ENCODE measurements at regions not wholly inside any gene's neighbourhood (a gene's known extent, or its start where the extent isn't known, plus 50 kb on each side); places are given as distances from the start of the nearest gene placed in this dataset.

DNA sequence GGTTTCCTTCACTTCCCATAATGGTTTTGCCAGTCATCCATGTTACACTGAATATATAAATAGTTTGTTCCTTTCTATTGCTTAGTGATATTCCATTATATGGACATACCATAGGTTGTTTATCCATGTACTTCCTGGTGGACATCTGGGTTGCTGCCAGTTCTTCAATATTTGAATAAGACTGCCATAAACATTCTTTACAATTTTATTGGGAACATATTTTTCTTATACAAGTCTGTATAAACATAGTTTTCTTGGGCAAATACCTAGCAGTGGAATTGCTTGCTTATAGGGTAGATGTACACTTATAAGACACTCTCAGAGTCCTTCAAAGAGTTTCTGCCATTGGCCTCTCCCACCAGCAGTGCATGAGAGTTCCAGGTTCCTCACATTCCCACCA, 231.4 kb downstream of the OPA1 start:
- Histone ChIP-seq H3K4me3 (ENCODE audit: low read length) (no peak overlapping the region), H3K27me3 (ENCODE audit: insufficient read depth, low read length) (peaks cover 7% of the 10 kb centered on the region; the same call in 1 of the 2 replicates)

GRCh38 chr3:193825617-193826016, 232.6 kb downstream of the OPA1 start:
- no peak overlapping the region for H3K27ac ChIP-seq (ENCODE audit: low read length)
- H3K4me1 ChIP-seq (ENCODE audit: insufficient read depth, low read length): peaks cover 19% of the 10 kb centered on the region; the same call in 1 of the 2 replicates
- H3K4me3 ChIP-seq (ENCODE audit: low read length): no peak overlapping the region
- H3K27me3 ChIP-seq (ENCODE audit: insufficient read depth, low read length): peaks cover 7% of the 10 kb centered on the region; the same call in 1 of the 2 replicates
- no peaks in the 10 kb centered on the region for H3K9me3 ChIP-seq (ENCODE audit: insufficient read depth, low read depth, low read length)
- no peaks in the 10 kb centered on the region for H3K36me3 ChIP-seq (ENCODE audit: insufficient read depth, low read depth, low read length)
- H3K9ac ChIP-seq (ENCODE audit: low read depth, low read length): no peak overlapping the region

More for the DNA sequence above, 231.4 kb downstream of the OPA1 start:
- Histone ChIP-seq H3K9ac (ENCODE audit: low read depth, low read length) (no peak overlapping the region), H3K9me3 (ENCODE audit: insufficient read depth, low read depth, low read length) (no peaks in the 10 kb centered on the region), H3K36me3 (ENCODE audit: insufficient read depth, low read depth, low read length) (no peaks in the 10 kb centered on the region), H3K4me1 (ENCODE audit: insufficient read depth, low read length) (peaks cover 26% of the 10 kb centered on the region; the same call in 1 of the 2 replicates), H3K27ac (ENCODE audit: low read length) (no peak overlapping the region)

DNA sequence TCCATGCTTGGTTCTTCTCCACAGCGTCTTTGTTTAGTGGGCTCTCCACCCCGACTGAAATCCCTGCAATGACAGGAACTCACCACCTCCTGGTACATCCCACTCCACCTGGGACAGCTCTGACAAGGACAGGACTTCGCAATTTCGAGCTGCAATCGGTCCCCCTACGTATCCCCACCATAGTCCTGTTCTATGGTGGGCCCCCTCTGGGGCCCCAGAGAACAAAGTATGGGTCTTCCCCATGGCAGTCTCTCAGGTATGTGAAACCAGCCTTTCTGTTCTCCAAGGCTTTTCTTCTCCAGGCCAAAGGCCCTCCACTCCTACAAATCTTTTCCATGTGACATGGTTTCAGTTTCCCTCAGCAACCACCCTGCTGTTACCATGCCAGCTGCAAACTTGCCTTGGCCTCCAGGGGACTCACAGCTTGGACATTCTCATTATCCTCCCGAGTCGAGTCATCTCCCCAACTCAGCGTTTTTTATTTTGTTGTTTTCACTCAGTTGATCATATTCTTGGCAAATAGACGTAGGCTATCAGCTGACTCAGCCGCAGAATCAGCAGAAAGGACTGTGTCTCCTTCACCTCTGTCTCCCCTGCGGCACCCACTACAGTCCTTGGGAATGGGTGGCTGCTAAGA, 233.3 kb downstream of the OPA1 start:
- Histone ChIP-seq H3K4me1 (ENCODE audit: insufficient read depth, low read length) (peaks cover 18% of the 10 kb centered on the region; the same call in 1 of the 2 replicates), H3K9me3 (ENCODE audit: insufficient read depth, low read depth, low read length) (no peaks in the 10 kb centered on the region), H3K9ac (ENCODE audit: low read depth, low read length) (no peak overlapping the region), H3K4me3 (ENCODE audit: low read length) (no peak overlapping the region), H3K36me3 (ENCODE audit: insufficient read depth, low read depth, low read length) (no peaks in the 10 kb centered on the region), H3K27me3 (ENCODE audit: insufficient read depth, low read length) (peaks cover 7% of the 10 kb centered on the region; the same call in 1 of the 2 replicates), H3K27ac (ENCODE audit: low read length) (no peak overlapping the region)

DNA sequence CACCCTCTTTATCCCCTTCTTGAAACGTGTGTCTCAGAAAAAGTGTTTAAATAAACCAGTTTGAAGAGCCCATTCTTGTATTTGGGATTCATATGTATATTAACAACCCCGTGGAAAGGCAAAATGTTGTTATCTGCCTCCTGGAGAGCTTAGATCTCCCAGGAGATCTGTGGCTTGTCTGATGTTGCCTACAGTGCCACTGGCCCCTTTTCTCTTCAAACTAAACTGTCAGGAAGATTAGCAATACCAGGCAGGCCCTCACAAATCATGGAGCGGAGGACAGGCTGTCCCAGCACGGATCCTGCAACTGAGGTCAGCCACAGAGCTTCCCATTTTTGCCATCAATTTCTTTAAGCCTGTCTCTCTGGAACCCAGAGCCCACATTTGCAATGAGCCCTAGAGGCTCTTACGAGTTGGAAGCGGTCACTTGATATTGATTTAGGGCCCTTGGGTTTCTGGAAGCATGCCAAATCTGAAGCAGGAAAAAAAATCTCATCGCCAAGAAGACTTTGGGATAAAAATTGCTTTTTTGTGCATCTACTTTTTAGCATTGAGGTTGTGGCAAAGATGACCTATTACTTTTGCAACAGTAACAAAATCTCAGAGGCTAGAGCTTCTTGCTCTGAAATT, 234.1 kb downstream of the OPA1 start:
- Histone ChIP-seq H3K27ac (ENCODE audit: low read length) (no peak overlapping the region), H3K9me3 (ENCODE audit: insufficient read depth, low read depth, low read length) (no peaks in the 10 kb centered on the region), H3K36me3 (ENCODE audit: insufficient read depth, low read depth, low read length) (no peaks in the 10 kb centered on the region), H3K9ac (ENCODE audit: low read depth, low read length) (no peak overlapping the region), H3K27me3 (ENCODE audit: insufficient read depth, low read length) (peaks cover 7% of the 10 kb centered on the region; the same call in 1 of the 2 replicates), H3K4me1 (ENCODE audit: insufficient read depth, low read length) (peaks cover 14% of the 10 kb centered on the region; the same call in 1 of the 2 replicates), H3K4me3 (ENCODE audit: low read length) (no peak overlapping the region)

DNA sequence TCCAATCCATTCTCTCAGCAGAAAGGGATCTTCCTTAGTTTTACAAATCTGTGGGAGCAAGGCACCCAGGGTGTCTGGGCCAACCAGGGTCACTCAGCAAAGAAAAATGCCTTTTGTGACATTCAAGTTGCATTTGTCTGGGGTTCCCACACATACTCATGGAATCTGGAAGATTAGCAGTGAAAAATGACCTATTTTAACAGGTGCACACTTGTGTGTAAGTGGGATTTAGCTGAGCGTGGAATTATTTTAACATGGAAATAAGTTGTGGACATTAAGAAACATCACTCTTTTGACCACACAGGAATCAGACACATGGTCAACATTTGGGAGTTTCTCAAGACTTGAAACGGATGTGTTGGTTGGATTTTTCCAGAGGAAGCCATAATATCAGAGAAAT, 234.9 kb downstream of the OPA1 start:
- H3K27ac ChIP-seq (ENCODE audit: low read length): no peak overlapping the region
- no peaks in the 10 kb centered on the region for H3K36me3 ChIP-seq (ENCODE audit: insufficient read depth, low read depth, low read length)
- H3K4me3 ChIP-seq (ENCODE audit: low read length): no peak overlapping the region
- no peak overlapping the region for H3K9ac ChIP-seq (ENCODE audit: low read depth, low read length)
- peaks cover 7% of the 10 kb centered on the region; the same call in 1 of the 2 replicates for H3K27me3 ChIP-seq (ENCODE audit: insufficient read depth, low read length)
- H3K9me3 ChIP-seq (ENCODE audit: insufficient read depth, low read depth, low read length): no peaks in the 10 kb centered on the region
- peaks cover 14% of the 10 kb centered on the region; the same call in 1 of the 2 replicates for H3K4me1 ChIP-seq (ENCODE audit: insufficient read depth, low read length)

- H3K9me3 ChIP-seq (ENCODE audit: insufficient read depth, low read depth, low read length): no peaks in the 10 kb centered on the region
- H3K27ac ChIP-seq (ENCODE audit: low read length): no peak overlapping the region
- H3K27me3 ChIP-seq (ENCODE audit: insufficient read depth, low read length): peaks cover 7% of the 10 kb centered on the region; the same call in 1 of the 2 replicates
- H3K36me3 ChIP-seq (ENCODE audit: insufficient read depth, low read depth, low read length): no peaks in the 10 kb centered on the region
- no peak overlapping the region for H3K9ac ChIP-seq (ENCODE audit: low read depth, low read length)
- H3K4me1 ChIP-seq (ENCODE audit: insufficient read depth, low read length): peaks cover 14% of the 10 kb centered on the region; the same call in 1 of the 2 replicates
- H3K4me3 ChIP-seq (ENCODE audit: low read length): no peak overlapping the region
Observed at GRCh38 chr3:193828477-193828876, 235.5 kb downstream of the OPA1 start.

DNA sequence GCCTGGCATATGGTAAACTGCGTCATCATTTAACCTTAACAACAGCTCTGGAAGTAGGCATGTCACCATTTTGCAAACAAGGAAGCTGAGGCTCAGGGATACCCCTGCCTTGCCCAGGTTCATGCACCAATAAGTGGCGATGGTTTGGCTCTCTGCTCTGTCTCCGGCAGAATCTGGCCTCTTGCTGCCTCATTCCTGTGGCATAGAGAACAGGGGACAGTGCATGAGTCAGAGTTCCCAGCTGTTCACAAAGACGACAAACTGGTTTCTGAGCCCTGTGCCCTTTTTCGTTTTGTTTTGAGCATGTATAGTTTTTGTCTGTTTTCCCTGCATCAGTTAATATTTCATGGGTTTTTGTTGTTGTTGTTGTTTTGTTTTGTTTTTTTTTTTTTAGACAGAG, 236.8 kb downstream of the OPA1 start:
- Histone ChIP-seq H3K36me3 (ENCODE audit: insufficient read depth, low read depth, low read length) (no peaks in the 10 kb centered on the region), H3K4me1 (ENCODE audit: insufficient read depth, low read length) (peaks cover 14% of the 10 kb centered on the region; the same call in 1 of the 2 replicates), H3K9me3 (ENCODE audit: insufficient read depth, low read depth, low read length) (no peaks in the 10 kb centered on the region), H3K9ac (ENCODE audit: low read depth, low read length) (no peak overlapping the region), H3K27me3 (ENCODE audit: insufficient read depth, low read length) (peaks cover 7% of the 10 kb centered on the region; the same call in 1 of the 2 replicates), H3K4me3 (ENCODE audit: low read length) (no peak overlapping the region), H3K27ac (ENCODE audit: low read length) (no peak overlapping the region)

GRCh38 chr3:193830791-193831191, 237.8 kb downstream of the OPA1 start:
- Histone ChIP-seq H3K27me3 (ENCODE audit: insufficient read depth, low read length) (peaks cover 4% of the 10 kb centered on the region; the same call in 1 of the 2 replicates), H3K9me3 (ENCODE audit: insufficient read depth, low read depth, low read length) (no peaks in the 10 kb centered on the region), H3K4me1 (ENCODE audit: insufficient read depth, low read length) (peaks cover 14% of the 10 kb centered on the region; the same call in 1 of the 2 replicates), H3K9ac (ENCODE audit: low read depth, low read length) (no peak overlapping the region), H3K4me3 (ENCODE audit: low read length) (no peak overlapping the region), H3K36me3 (ENCODE audit: insufficient read depth, low read depth, low read length) (no peaks in the 10 kb centered on the region), H3K27ac (ENCODE audit: low read length) (no peak overlapping the region)

GRCh38 chr3:193831495-193832455, 238.8 kb downstream of the OPA1 start:
- H3K4me1 ChIP-seq (ENCODE audit: insufficient read depth, low read length): peaks cover 7% of the 10 kb centered on the region; the same call in 1 of the 2 replicates

GRCh38 chr3:193832833-193833413, 239.9 kb downstream of the OPA1 start:
- Histone ChIP-seq H3K36me3 (ENCODE audit: insufficient read depth, low read depth, low read length) (no peaks in the 10 kb centered on the region), H3K4me3 (ENCODE audit: low read length) (no peak overlapping the region), H3K27me3 (ENCODE audit: insufficient read depth, low read length) (no peaks in the 10 kb centered on the region), H3K27ac (ENCODE audit: low read length) (no peak overlapping the region), H3K9me3 (ENCODE audit: insufficient read depth, low read depth, low read length) (no peaks in the 10 kb centered on the region), H3K9ac (ENCODE audit: low read depth, low read length) (no peak overlapping the region), H3K4me1 (ENCODE audit: insufficient read depth, low read length) (no peaks in the 10 kb centered on the region)

More at GRCh38 chr3:193831495-193832455, 238.8 kb downstream of the OPA1 start:
- H3K27me3 ChIP-seq (ENCODE audit: insufficient read depth, low read length): no peaks in the 10 kb centered on the region
- H3K4me3 ChIP-seq (ENCODE audit: low read length): no peak overlapping the region
- H3K27ac ChIP-seq (ENCODE audit: low read length): no peak overlapping the region
- no peaks in the 10 kb centered on the region for H3K9me3 ChIP-seq (ENCODE audit: insufficient read depth, low read depth, low read length)
- H3K9ac ChIP-seq (ENCODE audit: low read depth, low read length): no peak overlapping the region
- H3K36me3 ChIP-seq (ENCODE audit: insufficient read depth, low read depth, low read length): no peaks in the 10 kb centered on the region

GRCh38 chr3:193833592-193833991, 240.6 kb downstream of the OPA1 start:
- H3K4me3 ChIP-seq (ENCODE audit: low read length): no peak overlapping the region
- H3K36me3 ChIP-seq (ENCODE audit: insufficient read depth, low read depth, low read length): no peaks in the 10 kb centered on the region
- no peak overlapping the region for H3K9ac ChIP-seq (ENCODE audit: low read depth, low read length)
- H3K27me3 ChIP-seq (ENCODE audit: insufficient read depth, low read length): no peaks in the 10 kb centered on the region
- no peaks in the 10 kb centered on the region for H3K9me3 ChIP-seq (ENCODE audit: insufficient read depth, low read depth, low read length)
- no peaks in the 10 kb centered on the region for H3K4me1 ChIP-seq (ENCODE audit: insufficient read depth, low read length)
- H3K27ac ChIP-seq (ENCODE audit: low read length): no peak overlapping the region
